ENCODE measurements at regions not wholly inside any gene's neighbourhood (a gene's known extent, or its start where the extent isn't known, plus 50 kb on each side); places are given as distances from the start of the nearest gene placed in this dataset.

DNA sequence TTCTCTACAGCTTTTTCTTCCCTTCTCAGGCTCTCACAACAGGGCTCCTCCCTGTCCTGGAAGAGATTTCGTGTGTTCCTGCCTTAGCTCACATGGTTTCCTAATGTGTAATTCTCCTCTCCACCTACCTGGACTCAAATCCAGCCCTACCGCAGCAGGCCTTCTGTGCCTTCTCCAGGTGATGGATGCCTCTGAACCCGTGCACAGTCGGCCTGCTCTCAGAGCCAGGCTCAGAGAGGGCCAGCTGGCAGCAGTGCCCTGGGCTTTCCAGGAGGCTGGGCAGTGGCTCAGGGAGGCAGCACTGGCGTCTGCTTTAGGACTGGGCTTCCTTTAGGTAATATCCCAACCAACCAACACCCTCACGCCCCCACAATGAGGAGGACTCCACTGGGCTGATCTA is 123.2 kb upstream of the TMC3 start:
- FAIRE-seq (no peak), DNase-seq (ENCODE audit: insufficient read length, low spot score) (no peak)
- TF ChIP-seq, protein P1, sequence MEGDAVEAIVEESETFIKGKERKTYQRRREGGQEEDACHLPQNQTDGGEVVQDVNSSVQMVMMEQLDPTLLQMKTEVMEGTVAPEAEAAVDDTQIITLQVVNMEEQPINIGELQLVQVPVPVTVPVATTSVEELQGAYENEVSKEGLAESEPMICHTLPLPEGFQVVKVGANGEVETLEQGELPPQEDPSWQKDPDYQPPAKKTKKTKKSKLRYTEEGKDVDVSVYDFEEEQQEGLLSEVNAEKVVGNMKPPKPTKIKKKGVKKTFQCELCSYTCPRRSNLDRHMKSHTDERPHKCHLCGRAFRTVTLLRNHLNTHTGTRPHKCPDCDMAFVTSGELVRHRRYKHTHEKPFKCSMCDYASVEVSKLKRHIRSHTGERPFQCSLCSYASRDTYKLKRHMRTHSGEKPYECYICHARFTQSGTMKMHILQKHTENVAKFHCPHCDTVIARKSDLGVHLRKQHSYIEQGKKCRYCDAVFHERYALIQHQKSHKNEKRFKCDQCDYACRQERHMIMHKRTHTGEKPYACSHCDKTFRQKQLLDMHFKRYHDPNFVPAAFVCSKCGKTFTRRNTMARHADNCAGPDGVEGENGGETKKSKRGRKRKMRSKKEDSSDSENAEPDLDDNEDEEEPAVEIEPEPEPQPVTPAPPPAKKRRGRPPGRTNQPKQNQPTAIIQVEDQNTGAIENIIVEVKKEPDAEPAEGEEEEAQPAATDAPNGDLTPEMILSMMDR (IDR thresholded peaks at IDR 0.05; ENCODE audit: insufficient read depth, missing control alignments), result no peak

DNA sequence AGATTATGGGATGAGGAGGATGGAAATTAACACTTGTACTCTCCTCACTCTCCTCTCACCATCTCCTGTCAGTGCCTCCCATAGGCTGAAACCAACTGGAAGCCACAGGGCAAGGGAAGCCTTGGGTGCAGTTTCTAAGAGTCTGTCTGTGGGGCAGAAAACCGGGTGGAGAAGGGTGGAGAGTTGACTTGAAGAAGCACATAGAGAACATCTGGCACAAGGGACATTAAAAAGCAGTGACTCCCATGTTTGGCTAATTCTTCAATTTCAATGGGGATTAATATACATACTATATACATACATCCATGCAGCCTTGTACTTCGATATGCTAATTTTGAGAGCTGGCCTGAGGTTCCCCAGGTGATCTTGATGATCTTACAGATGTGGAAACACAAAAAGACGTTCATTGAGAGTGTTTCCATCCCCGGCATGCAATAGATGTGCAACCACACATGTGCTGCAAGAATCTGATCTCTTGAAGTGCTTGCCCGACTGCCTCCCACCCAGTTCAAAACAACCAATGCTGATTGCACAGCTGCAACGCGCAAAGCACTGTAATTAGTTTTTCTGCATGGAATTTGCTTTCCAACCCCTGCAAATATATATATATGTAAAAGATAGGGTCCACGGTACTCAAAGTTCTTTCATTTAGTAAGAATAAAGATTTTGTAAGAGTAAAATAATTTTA is 121.9 kb upstream of the TMC3 start:
- no peak for FAIRE-seq
- DNase-seq (ENCODE audit: insufficient read length, low spot score), result no peak
- TF ChIP-seq, protein P1 (IDR thresholded peaks at IDR 0.05; ENCODE audit: insufficient read depth, missing control alignments), result no peak

DNA sequence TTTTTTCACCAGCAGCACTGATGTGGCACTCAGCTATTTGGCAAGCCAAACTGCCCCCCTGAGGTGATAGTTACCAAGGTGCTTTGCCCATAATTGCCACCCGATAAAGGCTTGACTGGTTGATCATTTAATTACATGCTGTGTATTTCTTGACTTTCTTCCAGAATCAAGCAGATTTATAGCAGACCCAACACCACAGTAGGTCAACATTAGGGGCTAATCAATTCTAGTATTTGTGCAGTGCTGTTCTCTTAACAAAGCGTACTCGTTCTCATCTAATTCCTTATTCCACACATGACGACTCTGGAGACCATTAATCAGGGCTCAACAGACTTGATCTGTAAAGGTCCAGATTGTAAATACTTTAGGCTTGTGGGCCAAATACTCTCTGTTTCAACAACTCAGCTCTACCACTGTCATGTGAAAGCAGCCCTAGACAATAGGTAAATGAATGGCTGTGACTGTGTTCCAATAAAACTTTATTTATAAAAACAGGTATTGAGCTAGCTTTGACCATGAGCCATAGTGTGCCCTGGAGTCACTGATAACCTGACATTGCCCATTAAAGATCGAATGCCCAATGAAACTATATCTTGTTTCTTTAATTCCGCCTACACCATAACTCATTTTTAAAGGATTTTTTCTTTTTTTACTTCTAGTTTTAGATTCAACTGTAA is 119.1 kb upstream of the TMC3 start:
- DNase-seq (ENCODE audit: insufficient read length, low spot score), result no peak
- TF ChIP-seq, protein P1 (IDR thresholded peaks at IDR 0.05; ENCODE audit: insufficient read depth, missing control alignments), result no peak
- no peak for FAIRE-seq

GRCh38 chr15:81492331-81492968 is 118.4 kb upstream of the TMC3 start:
- TF ChIP-seq, protein P1 (IDR thresholded peaks at IDR 0.05; ENCODE audit: insufficient read depth, missing control alignments), result no peak
- DNase-seq (ENCODE audit: insufficient read length, low spot score), result no peak
- FAIRE-seq, result no peak

GRCh38 chr15:81491414-81492096 is 117.5 kb upstream of the TMC3 start:
- DNase-seq (ENCODE audit: insufficient read length, low spot score) (no peak), FAIRE-seq (no peak)
- TF ChIP-seq, protein P1 (IDR thresholded peaks at IDR 0.05; ENCODE audit: insufficient read depth, missing control alignments), result no peak

DNA sequence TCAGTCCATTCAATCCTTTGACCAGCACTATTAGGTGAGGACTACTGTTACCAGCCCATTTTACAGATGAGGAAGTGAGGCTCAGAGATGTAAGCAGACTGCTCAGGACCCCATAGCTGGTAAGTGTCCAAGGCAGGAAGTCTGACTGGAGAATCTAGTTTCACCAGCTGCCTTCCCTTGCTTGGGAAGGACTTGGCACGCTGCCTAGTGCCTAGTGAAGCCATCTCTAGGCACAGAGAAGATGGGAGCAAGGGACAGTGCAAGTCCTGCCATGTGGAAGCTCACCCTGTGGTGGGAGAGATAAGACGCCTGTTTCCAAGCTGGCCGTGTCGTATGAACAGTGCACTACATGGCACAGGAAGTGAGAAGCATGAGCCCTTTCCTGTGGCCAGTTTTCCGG is 111.8 kb upstream of the TMC3 start:
- FAIRE-seq, result no peak
- TF ChIP-seq, protein P1 (IDR thresholded peaks at IDR 0.05; ENCODE audit: insufficient read depth, missing control alignments), result no peak
- DNase-seq (ENCODE audit: insufficient read length, low spot score), result no peak

All from D721Med (cell line).